Activated CD8-positive, alpha-beta memory T cell treated with anti-CD3 and anti-CD28 coated beads for 36 hours (primary cell): ENCODE measurements at regions not wholly inside any gene's neighbourhood (a gene's known extent, or its start where the extent isn't known, plus 50 kb on each side); places are given as distances from the start of the nearest gene placed in this dataset.

ENCODE experiments used
- CTCF ChIA-PET: fragments of 350-600 bp; sonication (Branson Sonifier 250); formaldehyde crosslinking; loops from one replicate; lab custom pipeline; 2021; ENCODE audit warnings: antibody characterized with exemption; lab: Charles Lee
- POLR2A ChIA-PET: fragments of 350-600 bp; sonication (Branson Sonifier 250); formaldehyde crosslinking; loops from one replicate; lab custom pipeline; 2021; ENCODE audit warnings: antibody characterized with exemption; lab: Charles Lee

DNA sequence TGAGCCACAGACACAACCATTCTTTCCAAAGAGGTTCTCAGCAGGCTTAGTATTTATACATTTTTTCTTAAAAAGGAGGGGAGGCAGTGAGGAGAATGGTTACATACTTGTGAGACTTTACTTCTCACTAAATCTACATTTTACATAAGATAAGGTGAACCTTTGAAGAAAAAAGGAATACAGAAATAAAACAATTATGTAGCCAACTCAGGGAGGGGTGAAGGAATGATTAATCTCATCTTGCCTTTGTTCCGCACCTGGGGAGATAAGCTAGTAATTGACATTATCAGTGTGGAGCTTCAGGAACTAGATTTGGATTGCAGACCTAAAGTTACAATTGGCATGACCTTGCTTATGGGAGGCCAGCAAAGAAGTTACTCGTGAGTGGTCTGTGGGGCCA, 221.8 kb upstream of the GGTLC1 start:
- CTCF ChIA-PET: no interaction called here
- POLR2A ChIA-PET: no interaction called here

DNA sequence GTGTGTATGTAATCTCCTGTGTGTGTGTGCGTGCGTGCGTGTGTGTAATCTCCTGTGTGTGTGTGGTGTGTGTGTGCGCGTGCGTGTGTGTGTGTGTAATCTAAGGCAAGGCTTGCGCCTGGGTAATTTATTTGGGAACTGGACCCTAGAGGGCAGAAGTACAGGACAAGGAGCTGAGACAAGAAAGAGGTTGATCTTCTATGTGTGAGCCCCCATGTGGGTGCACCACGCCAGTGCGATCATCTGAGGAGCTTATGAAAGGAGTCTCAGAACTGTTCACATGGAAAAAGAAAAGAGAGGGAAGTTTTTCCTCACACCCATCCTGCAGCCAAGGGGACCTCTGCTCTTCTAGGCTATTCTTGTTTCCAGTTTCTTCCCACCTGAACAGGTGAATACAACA, 220.1 kb upstream of the GGTLC1 start:
- POLR2A ChIA-PET: no interaction called here
- CTCF ChIA-PET: no interaction called here

DNA sequence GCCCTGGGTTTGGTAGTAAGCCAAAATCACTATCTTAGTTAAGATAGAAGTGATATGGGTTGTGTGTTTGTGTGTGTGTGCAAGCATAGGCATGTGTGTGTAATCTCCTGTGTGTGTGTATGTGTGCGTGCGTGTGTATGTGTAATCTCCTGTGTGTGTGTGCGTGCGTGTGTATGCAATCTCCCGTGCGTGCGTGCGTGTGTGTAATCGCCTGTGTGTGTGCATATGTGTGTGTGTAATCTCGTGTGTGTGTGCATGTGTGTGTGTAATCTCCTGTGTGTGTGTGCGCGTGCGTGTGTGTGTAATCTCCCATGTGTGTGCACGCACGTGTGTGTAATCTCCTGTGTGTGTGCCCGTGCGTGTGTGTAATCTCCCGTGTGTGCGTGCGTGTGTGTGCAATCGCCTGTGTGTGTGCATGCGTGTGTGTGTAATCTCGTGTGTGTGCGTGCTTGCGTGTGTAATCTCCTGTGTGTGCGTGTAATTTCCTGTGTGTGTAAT, 219.3 kb upstream of the GGTLC1 start:
- ChIA-PET POLR2A (no interaction called here), CTCF (no interaction called here)

DNA sequence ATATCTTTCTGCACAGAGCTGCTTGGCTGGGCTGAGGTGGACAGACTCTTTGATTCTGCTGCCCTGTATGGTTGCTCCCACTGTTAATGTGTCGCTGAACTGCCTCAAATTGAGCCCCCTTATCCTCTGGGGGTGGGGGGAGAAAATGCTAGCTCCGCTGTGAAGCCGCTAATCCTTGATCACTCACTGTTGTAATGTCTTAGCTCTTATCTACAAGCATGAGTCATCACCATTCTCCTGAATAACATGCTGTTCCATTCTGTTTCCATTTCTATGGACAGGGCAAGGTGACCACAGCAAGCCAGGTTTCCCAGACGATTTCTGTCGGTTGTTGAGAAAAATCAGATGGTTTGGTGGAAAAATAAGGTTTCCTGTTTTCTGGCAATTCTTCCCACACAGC, 218.4 kb upstream of the GGTLC1 start:
- POLR2A ChIA-PET: interaction anchor here (0.6 kb wide), 1 partner anchor 268 kb away, joined by 3 read pairs; no protein-coding TSS in a partner anchor
- CTCF ChIA-PET: no interaction called here

DNA sequence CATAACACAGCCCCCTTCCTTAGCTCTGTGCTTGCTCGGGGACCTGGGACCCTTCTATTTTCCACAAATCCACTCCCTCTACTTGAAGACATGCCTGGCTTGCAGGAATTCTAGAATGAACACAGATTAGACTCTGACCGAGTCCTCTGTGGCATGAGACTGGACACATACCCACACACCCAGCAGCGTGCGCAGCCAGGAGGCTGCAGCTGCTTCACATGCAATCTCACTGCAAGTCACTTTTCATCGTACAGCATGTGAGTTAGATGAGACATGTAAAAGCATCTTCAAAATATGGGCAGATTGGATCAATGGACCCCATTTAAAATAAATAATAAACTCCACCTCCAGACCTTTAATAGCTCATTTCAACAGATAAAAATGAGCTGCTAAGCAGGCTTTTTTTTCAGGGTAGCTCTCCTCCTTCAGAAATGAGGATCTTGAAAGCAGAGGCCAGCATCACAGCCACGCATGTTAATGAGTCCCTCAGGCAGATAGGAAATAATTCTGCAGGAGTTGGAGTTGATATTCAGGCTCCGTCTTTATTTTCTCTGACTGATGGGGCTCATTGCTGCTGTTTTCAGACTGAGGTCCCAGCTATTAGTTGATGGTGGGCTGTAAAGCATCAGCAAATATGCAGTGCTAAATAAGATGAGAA, 215.1 kb upstream of the GGTLC1 start:
- CTCF ChIA-PET: no interaction called here

DNA sequence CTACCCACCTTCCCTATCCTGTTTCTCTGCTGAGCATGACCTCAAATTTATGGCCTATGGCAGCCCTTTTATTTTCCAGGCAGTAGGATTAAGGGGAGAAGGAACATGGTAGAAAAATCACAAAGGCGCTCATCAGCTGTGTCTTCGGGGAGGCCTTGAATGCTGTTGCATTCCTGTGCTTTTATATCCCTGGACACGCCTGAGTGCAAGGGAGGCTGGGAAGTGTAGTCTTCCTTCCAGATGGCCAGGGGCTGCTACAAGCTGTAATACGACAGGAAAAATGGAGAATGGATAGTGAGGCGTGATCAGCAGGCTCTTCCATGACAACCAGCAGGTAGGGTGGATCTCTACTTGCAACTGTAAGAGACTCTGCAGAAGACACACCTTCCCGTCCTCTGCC, 210.9 kb upstream of the GGTLC1 start:
- CTCF ChIA-PET: no interaction called here
- POLR2A ChIA-PET: no interaction called here

More for the DNA sequence above, 215.1 kb upstream of the GGTLC1 start:
- POLR2A ChIA-PET: interaction anchor here (0.7 kb wide), 1 partner anchor 589 kb away, joined by 3 read pairs; no protein-coding TSS in a partner anchor

DNA sequence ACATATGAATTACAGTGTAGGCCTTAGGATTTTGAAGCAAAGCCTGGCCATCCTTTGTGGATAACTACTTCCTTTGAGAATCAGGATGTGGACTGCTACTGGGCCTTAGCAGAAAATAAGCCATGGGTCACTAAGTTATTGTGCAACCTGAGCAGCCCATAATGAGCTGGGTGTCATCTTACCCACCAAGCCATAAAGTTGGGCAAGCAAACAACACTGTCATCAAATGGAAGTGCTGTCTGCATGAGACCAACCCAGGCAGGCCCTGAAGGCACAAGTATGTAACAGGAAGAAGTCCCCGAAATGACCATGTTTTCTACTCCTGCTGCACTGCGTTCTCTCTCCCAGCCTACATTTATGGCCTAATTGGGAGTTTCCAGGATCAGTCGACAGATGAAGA, 205.6 kb upstream of the GGTLC1 start:
- POLR2A ChIA-PET: no interaction called here
- CTCF ChIA-PET: no interaction called here

DNA sequence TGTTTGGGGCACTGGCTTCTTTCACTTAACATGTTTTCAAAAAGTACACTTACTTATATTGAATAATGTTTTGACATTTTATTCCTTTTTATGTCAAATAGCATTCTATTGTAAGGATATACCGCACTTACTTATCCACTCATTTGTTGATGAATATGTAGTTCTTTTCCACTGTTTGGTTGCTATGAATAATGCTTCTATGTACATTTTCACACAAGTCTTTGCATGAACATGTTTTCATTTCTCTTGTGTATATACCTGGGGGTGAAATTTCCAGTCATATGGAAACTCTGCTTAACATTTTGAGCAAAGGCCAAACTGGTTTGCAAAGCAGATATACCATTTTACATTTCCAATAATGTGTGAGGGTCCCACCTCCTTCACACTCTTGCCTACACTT, 202.3 kb upstream of the GGTLC1 start:
- ChIA-PET CTCF (no interaction called here), POLR2A (no interaction called here)

DNA sequence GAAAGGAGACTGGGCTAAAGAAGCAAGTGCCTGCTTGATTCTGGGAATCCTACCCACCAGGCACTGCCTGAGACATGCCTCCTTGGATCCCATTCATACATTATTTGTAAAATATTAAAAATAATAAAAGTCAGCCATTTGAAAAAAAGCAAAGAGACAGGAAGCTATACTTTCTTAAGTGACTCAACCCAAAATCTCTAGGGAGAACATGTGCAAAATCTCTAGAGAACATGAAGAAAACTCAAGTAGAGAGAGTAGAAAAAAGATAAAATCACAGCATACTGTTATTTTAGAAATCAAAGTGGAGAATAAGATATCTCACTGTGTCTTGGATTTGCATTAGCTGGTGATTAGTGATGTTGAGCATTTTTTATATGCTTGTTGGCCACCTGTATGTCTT, 197.2 kb upstream of the GGTLC1 start:
- POLR2A ChIA-PET: no interaction called here

DNA sequence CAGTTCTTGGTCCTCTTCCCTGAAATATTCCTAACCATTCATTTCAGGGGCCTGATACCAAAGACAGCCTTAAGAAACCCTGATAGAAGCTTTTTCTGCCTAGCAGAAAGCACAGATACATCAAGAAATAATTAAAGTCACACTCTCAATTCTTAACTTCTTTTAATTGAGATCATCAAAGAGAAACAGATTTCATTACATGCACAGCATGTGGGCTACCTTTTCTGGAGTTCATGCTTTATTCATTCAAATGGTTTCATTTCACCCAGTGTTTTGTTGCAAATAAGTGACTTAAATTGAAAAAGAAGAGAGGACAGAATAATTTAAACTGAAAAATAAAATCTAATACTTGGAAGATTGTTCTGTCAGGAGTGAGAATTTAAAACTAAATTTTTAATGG, 192.6 kb upstream of the GGTLC1 start:
- CTCF ChIA-PET: no interaction called here
- POLR2A ChIA-PET: no interaction called here

More for the DNA sequence above, 197.2 kb upstream of the GGTLC1 start:
- CTCF ChIA-PET: no interaction called here

DNA sequence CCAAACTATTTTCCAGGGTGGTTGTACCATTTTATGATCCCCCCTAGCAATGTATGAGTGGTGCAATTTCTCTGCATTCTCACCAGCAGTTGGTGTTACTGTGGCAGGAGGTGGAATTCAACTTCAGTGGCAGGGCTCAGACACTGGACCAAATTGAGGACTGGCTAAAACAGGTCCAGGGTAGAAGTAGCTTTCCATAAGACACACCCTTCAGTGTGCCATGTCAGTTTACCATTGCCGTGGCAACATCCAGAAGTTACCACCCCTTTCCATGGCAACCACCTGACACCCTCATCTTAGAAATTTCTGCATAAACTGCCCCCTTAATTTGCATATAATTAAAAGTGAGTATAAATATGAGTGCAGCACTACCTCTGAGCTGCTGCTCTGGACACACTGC, 180.7 kb upstream of the GGTLC1 start:
- ChIA-PET CTCF (no interaction called here), POLR2A (no interaction called here)

DNA sequence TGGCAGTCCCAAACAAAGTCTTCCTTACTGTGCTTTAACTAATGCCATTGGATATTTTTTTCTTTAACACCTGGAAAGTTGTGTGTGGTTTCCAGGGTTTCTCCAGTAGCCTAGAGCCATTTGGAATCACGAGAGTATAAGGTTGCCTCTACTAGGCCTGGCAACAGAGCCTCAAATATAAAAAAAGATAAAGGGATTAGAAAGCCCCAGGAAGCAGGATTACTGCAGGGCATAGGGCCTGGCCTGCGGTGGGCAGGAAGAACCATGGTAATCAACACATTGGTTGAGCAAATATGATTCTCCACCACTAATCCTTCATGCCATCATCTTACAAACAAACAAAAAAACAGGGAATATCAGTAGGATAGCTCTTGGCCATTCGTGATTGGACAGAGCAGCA, 177.8 kb upstream of the GGTLC1 start:
- ChIA-PET CTCF (no interaction called here), POLR2A (no interaction called here)

DNA sequence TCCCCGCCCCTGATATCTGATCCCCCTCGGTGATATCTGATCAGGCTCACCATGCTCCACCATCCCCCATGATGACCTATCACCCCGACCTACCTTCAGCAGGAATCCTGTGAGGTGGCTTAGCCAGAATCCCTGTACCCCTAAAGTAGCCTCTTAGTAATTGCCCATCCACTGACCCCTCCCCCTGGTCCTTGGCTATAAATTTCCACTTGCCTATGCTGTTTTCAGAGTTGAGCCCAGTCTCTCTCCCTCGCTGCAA, 177.5 kb upstream of the GGTLC1 start:
- ChIA-PET POLR2A (no interaction called here), CTCF (no interaction called here)

DNA sequence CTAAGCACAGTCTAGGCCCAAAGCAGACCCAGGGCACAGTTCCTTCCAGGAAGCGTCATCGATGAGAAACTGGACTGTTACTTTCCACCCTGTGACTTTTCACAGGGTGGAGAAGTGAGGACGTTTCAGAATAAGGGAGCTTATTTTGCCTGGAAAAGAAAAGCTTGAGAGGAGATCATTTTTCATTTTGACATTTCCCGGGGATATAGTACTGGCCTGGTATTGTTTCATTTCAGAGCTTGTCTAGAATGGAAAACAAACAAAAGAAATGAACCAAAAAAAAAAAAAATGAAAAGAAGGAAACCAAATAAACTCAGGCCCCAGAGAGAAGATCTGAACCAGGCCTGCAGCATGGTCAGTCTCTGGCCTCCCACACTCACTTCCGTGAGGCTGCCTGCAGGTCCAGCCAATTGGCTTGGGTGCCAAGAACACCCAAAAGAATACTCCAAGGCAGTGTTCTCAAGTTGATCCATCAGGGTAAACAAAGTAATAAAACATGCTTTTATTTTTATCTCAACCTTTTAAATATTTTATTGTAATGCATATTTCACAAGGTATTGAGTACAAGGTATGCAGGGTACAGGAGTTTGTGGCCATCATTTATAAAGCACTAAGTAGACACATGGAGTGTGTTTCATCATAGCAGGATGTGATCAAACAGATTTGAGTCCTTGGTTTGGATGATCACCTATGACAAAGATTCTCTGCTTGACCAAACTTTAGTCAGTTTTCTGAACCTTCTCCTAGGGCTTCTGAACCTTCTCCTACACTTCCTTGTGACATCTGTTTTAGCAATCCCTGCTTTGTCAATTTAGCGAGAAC, 176.9 kb upstream of the GGTLC1 start:
- POLR2A ChIA-PET: no interaction called here
- CTCF ChIA-PET: interaction anchor here (0.7 to 1.4 kb wide), 2 partner anchors 97 to 180 kb away, joined by 3 read pairs; no protein-coding TSS in a partner anchor

DNA sequence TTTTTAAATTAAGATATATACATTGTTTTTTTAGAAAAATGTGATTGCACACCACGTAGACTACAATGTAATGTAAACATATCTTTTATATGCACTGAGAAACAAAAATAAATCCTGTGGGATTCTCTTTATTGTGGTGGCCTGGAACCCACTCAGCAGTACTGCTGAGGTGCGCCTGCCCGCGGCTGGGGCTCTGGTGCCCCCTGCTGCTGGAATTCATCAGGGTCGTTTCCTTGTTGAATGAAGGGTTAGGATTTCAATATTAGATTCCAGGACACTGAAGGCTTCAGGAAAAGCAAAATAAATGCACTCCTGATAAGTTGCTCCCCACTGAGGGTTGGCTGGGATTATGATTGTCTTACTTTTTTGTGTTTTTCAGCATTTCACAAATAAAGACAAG, 175.8 kb upstream of the GGTLC1 start:
- POLR2A ChIA-PET: no interaction called here
- CTCF ChIA-PET: interaction anchor here (1.4 kb wide), 1 partner anchor 96 kb away, joined by 3 read pairs; no protein-coding TSS in a partner anchor

DNA sequence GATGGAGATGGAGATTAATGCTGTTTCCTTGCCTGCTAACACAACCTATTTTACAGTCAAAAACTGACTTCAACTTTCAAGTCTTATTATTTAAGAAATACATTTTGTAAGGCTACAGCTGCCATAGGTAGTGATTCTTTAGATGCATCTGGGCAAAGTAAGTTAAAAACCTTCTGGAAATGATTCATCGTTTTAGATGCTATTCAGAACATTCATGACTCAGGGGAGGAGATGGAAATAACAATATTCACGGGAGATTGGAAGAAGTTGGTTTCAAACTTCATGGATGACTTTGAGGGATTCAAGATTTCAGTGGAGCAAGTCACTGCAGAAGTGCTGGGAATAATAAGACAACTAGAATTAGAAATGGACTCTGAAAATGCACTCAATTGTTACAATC, 174.9 kb upstream of the GGTLC1 start:
- CTCF ChIA-PET: no interaction called here
- POLR2A ChIA-PET: no interaction called here

DNA sequence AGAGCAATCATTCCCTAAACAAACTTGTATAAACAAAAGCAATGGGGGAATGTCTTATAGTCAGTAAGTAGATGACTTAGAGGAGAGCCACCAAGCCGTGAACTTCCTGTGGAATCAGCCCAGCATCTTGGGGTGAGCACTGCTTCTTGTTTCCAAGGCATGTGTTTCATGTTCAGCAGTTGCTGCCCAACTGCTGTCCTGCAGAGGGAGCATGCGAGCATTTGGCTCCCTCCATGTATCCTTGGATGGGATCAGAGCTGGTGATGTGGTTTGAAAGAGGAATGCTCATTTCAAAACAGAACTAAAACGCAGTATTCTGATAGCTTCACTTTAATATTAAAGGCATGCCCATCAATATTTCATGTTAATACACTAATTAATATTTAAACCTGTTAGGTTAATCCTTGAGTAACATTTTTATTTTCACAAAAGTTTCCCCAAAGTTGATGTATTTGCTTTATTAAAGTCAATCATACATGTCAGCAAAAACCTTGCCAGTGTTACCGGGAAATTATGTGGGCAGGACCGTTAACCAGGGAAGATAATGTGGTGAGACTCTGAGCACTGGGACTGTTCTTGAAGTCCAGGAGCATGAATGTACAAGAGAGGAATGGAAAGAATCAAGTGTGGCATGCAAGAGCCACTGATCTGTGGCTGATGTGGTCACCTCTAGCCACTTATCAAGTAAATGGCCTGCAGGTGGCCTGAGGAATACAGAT, 172.1 kb upstream of the GGTLC1 start:
- ChIA-PET CTCF (no interaction called here), POLR2A (no interaction called here)

DNA sequence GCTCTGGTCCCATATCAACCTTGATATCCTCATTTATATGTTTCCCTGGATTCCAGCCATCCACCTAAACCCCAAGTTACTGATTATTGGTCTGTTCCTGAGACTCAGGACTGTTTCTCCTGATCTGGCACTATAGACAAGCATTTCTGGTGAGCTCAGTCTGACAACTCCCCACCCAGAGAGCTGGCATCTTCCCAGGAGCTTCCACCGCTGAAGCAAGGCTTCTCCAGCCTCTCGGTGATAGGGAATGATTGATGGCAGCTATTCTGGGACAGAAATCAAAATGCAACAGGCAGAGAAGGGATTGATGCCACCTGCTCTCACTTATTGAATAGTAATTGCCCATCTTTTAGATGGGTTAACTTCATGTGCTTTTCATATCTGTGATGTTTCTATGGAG, 169.7 kb upstream of the GGTLC1 start:
- POLR2A ChIA-PET: no interaction called here
- CTCF ChIA-PET: no interaction called here

DNA sequence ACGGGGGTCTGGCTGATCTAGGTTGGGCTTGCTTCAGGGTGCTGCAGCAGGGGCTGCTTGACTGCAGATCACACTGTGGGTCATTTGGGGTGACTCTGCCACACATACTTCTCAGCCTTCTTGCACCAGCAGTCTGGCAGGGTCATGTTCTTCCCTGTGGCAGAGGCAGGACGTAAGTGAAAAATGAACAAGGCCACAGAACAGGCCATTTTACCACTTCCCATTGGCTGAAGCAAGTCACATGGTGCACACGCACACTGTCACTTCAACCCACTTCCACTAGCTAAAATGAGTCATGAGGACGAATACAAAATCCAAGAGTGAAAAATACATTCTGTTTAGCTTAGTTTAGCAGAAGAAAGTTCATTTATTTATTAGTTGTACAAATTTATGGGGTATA, 168.6 kb upstream of the GGTLC1 start:
- ChIA-PET CTCF (no interaction called here), POLR2A (no interaction called here)
